Hepatic stellate cell (primary cell): ENCODE measurements at regions not wholly inside any gene's neighbourhood (a gene's known extent, or its start where the extent isn't known, plus 50 kb on each side); places are given as distances from the start of the nearest gene placed in this dataset.
A peak's percentile ranks its signal among the peaks of the same experiment; 100 is the strongest.
"Not testable (repeated sequence)": the region's sequence is repeated elsewhere in the genome, so short reads cannot be mapped to it uniquely, and the experiment has no call there.

ENCODE experiments used
- DNase-seq: peaks from one replicate; pipeline ENCODE4 v3.0.0; 2011; ENCODE audit warnings: low spot score

- no peak for DNase-seq
These were observed 66.9 kb upstream of the PPARGC1A start for GRCh38 chr4:23956601-23957364.

DNA sequence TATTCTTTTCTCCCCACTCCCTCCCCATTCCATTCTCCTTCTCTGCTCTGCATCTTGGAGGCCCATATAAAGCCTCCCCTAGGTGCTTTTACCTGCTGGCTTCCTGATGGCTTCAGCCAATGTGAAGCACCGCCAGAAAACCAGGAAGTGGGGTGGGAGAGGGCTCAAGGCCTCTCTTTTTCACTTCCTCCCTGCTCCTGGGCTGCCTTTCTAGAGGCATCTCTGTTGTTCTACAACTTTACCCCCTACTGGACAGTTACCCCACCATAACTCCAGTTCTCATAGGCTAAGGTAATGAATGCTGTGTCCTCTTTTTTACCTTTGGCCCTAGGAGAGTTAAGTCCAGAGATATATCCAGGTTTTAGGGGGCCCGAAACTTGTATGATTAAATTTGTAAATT lies 62.4 kb upstream of the PPARGC1A start:
- DNase-seq = no peak

- no peak for DNase-seq
These were observed 58.0 kb upstream of the PPARGC1A start for GRCh38 chr4:23947826-23948225.

GRCh38 chr4:23946299-23946698 lies 56.5 kb upstream of the PPARGC1A start:
- no peak for DNase-seq

GRCh38 chr4:23945451-23946017 lies 55.7 kb upstream of the PPARGC1A start:
- peak; percentile 36 for DNase-seq

DNA sequence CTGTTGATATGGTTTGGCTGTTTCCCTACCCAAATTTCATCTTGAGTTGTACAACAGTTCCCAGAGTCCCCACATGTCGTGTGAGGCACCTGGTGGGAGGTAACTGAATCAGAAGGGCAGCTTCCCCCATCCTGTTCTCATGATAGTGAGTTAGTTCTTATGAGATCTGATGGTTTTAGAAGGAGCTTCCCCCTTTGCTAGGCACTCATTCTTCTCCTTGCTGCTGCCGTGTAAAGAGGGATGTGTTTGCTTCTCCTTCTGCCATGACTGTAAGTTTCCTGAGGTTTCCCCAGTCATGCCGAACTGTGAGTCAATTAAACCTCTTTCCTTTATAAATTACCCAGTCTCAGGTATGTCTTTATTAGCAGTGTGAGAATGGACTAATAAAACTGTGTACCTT lies 54.7 kb upstream of the PPARGC1A start:
- not testable (repeated sequence) for DNase-seq

- DNase-seq = no peak
These were observed 53.6 kb upstream of the PPARGC1A start for GRCh38 chr4:23943478-23943877.

DNA sequence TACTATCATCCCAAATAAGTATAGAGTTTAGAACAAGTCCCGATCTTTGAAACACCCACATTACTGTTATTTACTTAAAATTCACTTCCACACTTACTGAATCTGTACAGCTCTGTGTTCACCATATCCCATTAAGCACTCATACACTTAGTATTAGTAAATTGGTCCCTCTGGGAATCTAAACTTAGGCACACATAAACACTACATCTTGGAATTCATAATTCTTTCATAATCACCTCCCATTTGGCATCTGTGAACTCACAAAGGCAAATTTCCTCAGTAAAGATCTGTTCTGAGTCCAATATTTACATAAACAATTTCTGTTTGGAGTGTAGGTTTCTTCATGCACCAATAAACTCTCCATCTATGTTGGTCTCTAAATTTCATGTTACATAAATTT lies 52.6 kb upstream of the PPARGC1A start:
- no peak for DNase-seq
